Suprapubic skin (tissue), 4 donors: ENCODE measurements at regions not wholly inside any gene's neighbourhood (a gene's known extent, or its start where the extent isn't known, plus 50 kb on each side); places are given as distances from the start of the nearest gene placed in this dataset.
"Not testable (repeated sequence)": the region's sequence is repeated elsewhere in the genome, so short reads cannot be mapped to it uniquely, and the experiment has no call there.

Experiments
- DNase-seq, 2 donors: peaks; one replicate each; pipeline ENCODE4 v3.0.0-alpha.2; 2019; ENCODE audit warnings: low spot score in 2 of 2
- H3K27ac ChIP-seq: fragments of 200-600 bp; sonication (generic); one replicate; pipeline ENCODE4 v1.5.1; 2019
- H3K27me3 ChIP-seq: fragments of 200-600 bp; sonication (generic); one replicate; pipeline ENCODE4 v1.5.1; 2019
- H3K36me3 ChIP-seq: fragments of 200-600 bp; sonication (generic); one replicate; pipeline ENCODE4 v1.5.1; 2019
- H3K4me1 ChIP-seq: fragments of 200-600 bp; sonication (generic); one replicate; pipeline ENCODE4 v1.5.1; 2019
- H3K4me3 ChIP-seq: fragments of 200-600 bp; sonication (generic); one replicate; pipeline ENCODE4 v1.5.1; 2019; ENCODE audit warnings: mild to moderate bottlenecking
- H3K9me3 ChIP-seq: fragments of 200-600 bp; sonication (generic); one replicate; pipeline ENCODE4 v1.5.1; 2019
- CTCF ChIP-seq, 2 donors: fragments of 200-600 bp in 1 of 2; fragments of 450-650 bp in 1 of 2; sonication (generic) in 1 of 2; IDR thresholded peaks; one replicate each; pipeline ENCODE4 v1.5.1; 2016 to 2019; ENCODE audit warnings: antibody characterized with exemption in 2 of 2, mild to moderate bottlenecking in 1 of 2, moderate library complexity in 1 of 2
- EP300 ChIP-seq: sonication (generic); formaldehyde crosslinking; IDR thresholded peaks from one replicate; pipeline ENCODE4 v1.6.1; 2017; ENCODE audit warnings: antibody characterized with exemption
- POLR2A ChIP-seq, 2 donors: fragments of 450-650 bp; IDR thresholded peaks; one replicate each; pipeline ENCODE4 v1.6.1; 2017; ENCODE audit warnings: antibody characterized with exemption in 2 of 2, mild to moderate bottlenecking in 2 of 2, moderate library complexity in 2 of 2
- POLR2AphosphoS5 ChIP-seq, 3 donors: sonication (generic); formaldehyde crosslinking; IDR thresholded peaks; one replicate each; pipeline ENCODE4 v1.6.1; 2017; ENCODE audit warnings: antibody characterized with exemption in 3 of 3
- WGBS: methylation state at CpG from one replicate; pipeline ENCODE4 v1.1.5; 2018; 5-methylcytosine and 5-hydroxymethylcytosine counted together

- Histone ChIP-seq H3K4me3 (no peak overlapping the region), H3K27me3 (no peaks in the 10 kb centered on the region), H3K4me1 (no peaks in the 10 kb centered on the region), H3K27ac (no peak overlapping the region), H3K9me3 (no peaks in the 10 kb centered on the region), H3K36me3 (no peaks in the 10 kb centered on the region)
- 84% methylated on average over 2 of the region's 2 CpGs for WGBS
- TF ChIP-seq EP300 (no peak), POLR2A (IDR thresholded peaks at IDR 0.05) (no peak), POLR2AphosphoS5 (IDR thresholded peaks at IDR 0.05) (no peak), CTCF (IDR thresholded peaks at IDR 0.05) (no peak)
- DNase-seq = no peak
Measured at GRCh38 chr3:106842151-106842550, 535.1 kb upstream of the CCDC54 start.

DNA sequence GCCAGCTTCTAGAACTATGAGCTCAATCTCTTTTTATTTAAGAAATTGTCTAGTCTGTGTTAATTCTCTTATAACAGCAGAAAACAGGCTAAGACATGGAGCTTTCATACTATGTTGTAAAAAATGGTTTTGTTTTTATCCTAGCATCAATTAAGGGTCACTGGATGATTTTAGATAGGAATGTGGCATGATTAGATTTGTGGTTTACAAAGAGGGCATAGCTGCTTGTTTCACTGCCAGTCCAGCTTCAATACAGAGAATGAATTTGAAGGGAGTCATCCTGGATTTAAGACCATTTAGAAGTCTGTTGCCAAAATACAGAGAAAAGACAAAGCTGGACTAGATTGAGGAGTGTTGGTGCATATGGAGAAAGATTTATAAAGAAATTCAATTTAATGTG is 532.6 kb upstream of the CCDC54 start:
- Histone ChIP-seq H3K27ac (no peak overlapping the region), H3K27me3 (no peaks in the 10 kb centered on the region), H3K9me3 (no peaks in the 10 kb centered on the region), H3K4me1 (no peaks in the 10 kb centered on the region), H3K4me3 (no peak overlapping the region), H3K36me3 (no peaks in the 10 kb centered on the region)
- no peak for DNase-seq
- TF ChIP-seq CTCF (IDR thresholded peaks at IDR 0.05) (no peak), POLR2A (IDR thresholded peaks at IDR 0.05) (no peak), EP300 (no peak), POLR2AphosphoS5 (IDR thresholded peaks at IDR 0.05) (no peak)

- Histone ChIP-seq H3K4me1 (no peaks in the 10 kb centered on the region), H3K36me3 (no peaks in the 10 kb centered on the region), H3K9me3 (no peaks in the 10 kb centered on the region), H3K27ac (no peak overlapping the region), H3K27me3 (no peaks in the 10 kb centered on the region), H3K4me3 (no peak overlapping the region)
- no peak for TF ChIP-seq POLR2A (IDR thresholded peaks at IDR 0.05)
- TF ChIP-seq EP300 = no peak
- no peak for TF ChIP-seq CTCF (IDR thresholded peaks at IDR 0.05)
- TF ChIP-seq POLR2AphosphoS5 (IDR thresholded peaks at IDR 0.05) = no peak
- no peak for DNase-seq
- WGBS = 83% methylated on average over 2 of the region's 2 CpGs
Measured at GRCh38 chr3:106848099-106848498, 529.1 kb upstream of the CCDC54 start.

GRCh38 chr3:106850437-106850836 is 526.8 kb upstream of the CCDC54 start:
- H3K4me1 ChIP-seq = no peaks in the 10 kb centered on the region
- WGBS = 79% methylated on average over 3 of the region's 3 CpGs
- TF ChIP-seq POLR2AphosphoS5 (IDR thresholded peaks at IDR 0.05) = no peak
- TF ChIP-seq POLR2A (IDR thresholded peaks at IDR 0.05) = no peak
- no peak for TF ChIP-seq CTCF (IDR thresholded peaks at IDR 0.05)
- no peak for TF ChIP-seq EP300
- DNase-seq = no peak
- H3K27ac ChIP-seq = no peak overlapping the region
- H3K9me3 ChIP-seq = no peaks in the 10 kb centered on the region
- no peaks in the 10 kb centered on the region for H3K36me3 ChIP-seq
- H3K27me3 ChIP-seq = no peaks in the 10 kb centered on the region
- no peak overlapping the region for H3K4me3 ChIP-seq

GRCh38 chr3:106858321-106858720 is 518.9 kb upstream of the CCDC54 start:
- not testable (repeated sequence) for H3K27me3 ChIP-seq, H3K36me3 ChIP-seq, H3K4me3 ChIP-seq, DNase-seq, H3K27ac ChIP-seq, H3K4me1 ChIP-seq, H3K9me3 ChIP-seq
- WGBS = 55% methylated on average over 3 of the region's 3 CpGs

DNA sequence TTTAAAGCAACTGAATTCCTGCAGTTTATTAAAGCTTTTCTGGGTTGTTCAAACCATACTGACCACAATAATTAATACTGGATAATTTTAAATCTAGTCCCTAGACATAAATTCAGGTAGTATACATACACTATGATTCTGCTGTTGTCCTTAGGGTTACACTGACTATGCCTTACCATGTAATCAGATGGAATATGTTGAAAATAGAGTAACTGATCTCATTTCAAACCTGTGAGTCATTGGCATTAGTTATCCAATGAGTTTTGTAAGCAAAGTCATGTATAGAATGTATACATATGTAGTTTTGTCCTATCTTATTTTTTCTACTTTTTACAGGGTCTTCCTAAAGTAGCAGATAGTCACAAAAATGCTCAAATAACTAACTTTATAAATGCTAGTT is 517.1 kb upstream of the CCDC54 start:
- DNase-seq = no peak
- TF ChIP-seq EP300 = no peak
- TF ChIP-seq POLR2AphosphoS5 (IDR thresholded peaks at IDR 0.05) = no peak
- TF ChIP-seq POLR2A (IDR thresholded peaks at IDR 0.05) = no peak
- TF ChIP-seq CTCF (IDR thresholded peaks at IDR 0.05) = no peak
- no peaks in the 10 kb centered on the region for H3K4me1 ChIP-seq
- H3K9me3 ChIP-seq = no peaks in the 10 kb centered on the region
- no peak overlapping the region for H3K4me3 ChIP-seq
- no peaks in the 10 kb centered on the region for H3K36me3 ChIP-seq
- no peak overlapping the region for H3K27ac ChIP-seq
- H3K27me3 ChIP-seq = no peaks in the 10 kb centered on the region
